Effector memory CD4-positive, alpha-beta T cell (primary cell): ENCODE measurements at regions not wholly inside any gene's neighbourhood (a gene's known extent, or its start where the extent isn't known, plus 50 kb on each side); places are given as distances from the start of the nearest gene placed in this dataset.
"Not testable (repeated sequence)": the region's sequence is repeated elsewhere in the genome, so short reads cannot be mapped to it uniquely, and the experiment has no call there.

Experiments
- DNase-seq, 3 donors: peaks; one replicate each; pipeline ENCODE4 v3.0.0-alpha.2; 2020
- H3K27ac ChIP-seq: 2 replicates; pipeline ENCODE4 v1.7.0; 2013; ENCODE audit warnings: mild to moderate bottlenecking, low read length, moderate library complexity; ENCODE audit not compliant: insufficient read depth, poor library complexity, severe bottlenecking
- H3K27me3 ChIP-seq: replicated peaks from 2 replicates; pipeline ENCODE4 v1.7.0; 2013; ENCODE audit warnings: mild to moderate bottlenecking, low read length; ENCODE audit not compliant: insufficient read depth, control insufficient read depth, poor library complexity, severe bottlenecking
- H3K36me3 ChIP-seq: 2 replicates; pipeline ENCODE4 v1.7.0; 2013; ENCODE audit warnings: mild to moderate bottlenecking, low read length, moderate library complexity; ENCODE audit not compliant: control insufficient read depth, insufficient read depth
- H3K4me1 ChIP-seq: 2 replicates; pipeline ENCODE4 v1.7.0; 2013; ENCODE audit warnings: low read length, mild to moderate bottlenecking; ENCODE audit not compliant: control insufficient read depth, insufficient read depth, poor library complexity, severe bottlenecking
- H3K4me3 ChIP-seq: 2 replicates; pipeline ENCODE4 v1.7.0; 2013; ENCODE audit warnings: low read length, low read depth, mild to moderate bottlenecking; ENCODE audit not compliant: insufficient read depth, poor library complexity, severe bottlenecking
- H3K9me3 ChIP-seq: 2 replicates; pipeline ENCODE4 v1.7.0; 2013; ENCODE audit warnings: mild to moderate bottlenecking, low read length, moderate library complexity; ENCODE audit not compliant: control insufficient read depth

GRCh38 chr10:33968983-33969382, 634.5 kb upstream of the NRP1 start:
- Histone ChIP-seq H3K36me3 (no peaks in the 10 kb centered on the region), H3K4me1 (no peaks in the 10 kb centered on the region), H3K9me3 (no peaks in the 10 kb centered on the region), H3K27me3 (no peaks in the 10 kb centered on the region), H3K4me3 (no peak overlapping the region), H3K27ac (no peak overlapping the region)
- DNase-seq, result no peak

DNA sequence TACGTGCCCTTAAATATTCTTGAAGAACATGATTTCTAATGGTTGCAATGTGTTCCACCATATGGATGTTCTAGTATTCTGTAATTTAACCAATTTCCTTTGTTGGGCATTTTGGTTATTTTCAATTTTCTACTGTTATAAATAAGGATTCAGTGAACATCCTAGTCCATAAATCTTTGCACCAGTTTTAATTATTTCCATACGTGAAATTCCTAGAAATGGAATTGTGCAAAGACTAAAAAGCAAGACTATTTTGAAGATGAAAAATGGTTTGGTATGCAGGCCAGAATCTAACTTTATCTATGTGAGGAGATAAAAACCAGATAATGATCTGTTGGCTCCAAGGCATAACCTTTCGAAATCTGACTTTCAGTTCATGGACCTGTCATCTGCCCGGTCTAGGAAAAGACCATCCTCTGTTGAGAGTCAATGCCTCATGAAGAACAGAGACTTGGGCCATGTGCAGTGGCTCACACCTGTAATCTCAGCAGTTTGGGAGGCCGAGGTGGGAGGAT, 633.2 kb upstream of the NRP1 start:
- Histone ChIP-seq H3K4me1 (no peaks in the 10 kb centered on the region), H3K27ac (no peak overlapping the region), H3K9me3 (no peaks in the 10 kb centered on the region), H3K36me3 (no peaks in the 10 kb centered on the region), H3K27me3 (no peaks in the 10 kb centered on the region), H3K4me3 (no peak overlapping the region)
- DNase-seq, result no peak

DNA sequence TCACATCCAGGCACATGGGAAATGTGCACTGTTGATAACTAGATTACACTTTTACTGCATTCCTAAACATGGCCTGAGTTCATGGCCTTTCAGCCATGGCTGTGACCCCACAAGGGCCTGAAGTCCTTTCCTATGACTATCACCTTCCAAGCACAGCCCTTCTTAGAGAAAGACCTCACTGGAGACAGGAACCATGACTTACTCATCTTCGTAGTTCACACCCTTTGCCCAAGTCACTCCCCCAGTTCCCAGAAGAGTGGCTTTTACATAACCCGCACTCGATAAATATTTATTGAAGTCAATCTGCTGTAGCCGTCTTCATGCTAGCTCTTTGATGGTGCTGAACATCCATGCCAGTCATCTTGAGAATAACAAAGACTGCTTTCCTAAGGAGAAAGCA, 632.5 kb upstream of the NRP1 start:
- no peak for DNase-seq
- no peak overlapping the region for H3K27ac ChIP-seq

DNA sequence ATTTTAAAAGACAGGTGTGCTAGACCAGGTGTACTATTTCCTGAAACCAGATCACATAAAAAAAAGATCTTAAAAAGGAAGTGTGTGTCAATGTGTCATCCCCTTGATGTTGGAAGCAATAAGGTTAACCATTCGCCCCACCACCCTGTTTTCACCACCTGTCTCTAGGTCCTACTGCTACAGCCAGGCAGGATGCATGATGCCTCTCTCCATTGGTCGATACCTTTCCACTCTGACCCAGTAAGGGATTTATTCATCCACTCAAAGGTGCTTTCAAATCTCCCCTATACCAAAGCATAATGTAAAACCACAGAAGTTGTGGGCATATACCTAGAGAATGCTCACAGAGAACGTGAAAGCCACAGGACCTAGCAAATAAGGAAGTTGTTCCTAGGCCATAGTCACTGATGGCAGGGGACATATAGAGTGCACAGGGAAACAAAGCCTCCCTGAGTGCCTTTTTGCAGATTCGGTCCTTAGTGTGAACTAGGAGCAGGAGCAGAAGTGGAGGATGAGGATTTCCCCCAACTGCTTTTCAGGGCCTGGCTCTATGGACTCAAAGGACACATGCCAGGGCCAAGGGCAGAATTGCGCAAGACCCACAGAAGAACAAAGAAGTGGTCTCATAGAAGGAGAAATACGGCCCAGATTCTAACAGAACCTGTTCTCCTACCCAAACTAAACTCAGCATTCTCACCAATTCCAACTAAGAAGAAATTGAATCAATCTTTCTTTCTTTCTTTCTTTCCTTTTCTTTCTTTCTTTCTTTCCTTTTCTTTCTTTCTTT, 631.5 kb upstream of the NRP1 start:
- no peak overlapping the region for H3K27ac ChIP-seq
- no peaks in the 10 kb centered on the region for H3K36me3 ChIP-seq
- no peak overlapping the region for H3K4me3 ChIP-seq
- no peaks in the 10 kb centered on the region for H3K27me3 ChIP-seq
- DNase-seq, result no peak
- no peaks in the 10 kb centered on the region for H3K4me1 ChIP-seq
- H3K9me3 ChIP-seq, result no peaks in the 10 kb centered on the region

More for the DNA sequence above, 632.5 kb upstream of the NRP1 start:
- Histone ChIP-seq H3K4me1 (no peaks in the 10 kb centered on the region), H3K9me3 (no peaks in the 10 kb centered on the region), H3K36me3 (no peaks in the 10 kb centered on the region), H3K27me3 (no peaks in the 10 kb centered on the region), H3K4me3 (no peak overlapping the region)

- no peak for DNase-seq
- no peaks in the 10 kb centered on the region for H3K9me3 ChIP-seq
- H3K27ac ChIP-seq, result no peak overlapping the region
- H3K4me1 ChIP-seq, result no peaks in the 10 kb centered on the region
- no peaks in the 10 kb centered on the region for H3K36me3 ChIP-seq
- H3K27me3 ChIP-seq, result no peaks in the 10 kb centered on the region
- no peak overlapping the region for H3K4me3 ChIP-seq
Measured at GRCh38 chr10:33963729-33964128, 629.3 kb upstream of the NRP1 start.

- not testable (repeated sequence) for H3K36me3 ChIP-seq, H3K27me3 ChIP-seq, H3K27ac ChIP-seq, H3K4me3 ChIP-seq, DNase-seq, H3K4me1 ChIP-seq, H3K9me3 ChIP-seq
Measured at GRCh38 chr10:33956322-33956721, 621.9 kb upstream of the NRP1 start.

DNA sequence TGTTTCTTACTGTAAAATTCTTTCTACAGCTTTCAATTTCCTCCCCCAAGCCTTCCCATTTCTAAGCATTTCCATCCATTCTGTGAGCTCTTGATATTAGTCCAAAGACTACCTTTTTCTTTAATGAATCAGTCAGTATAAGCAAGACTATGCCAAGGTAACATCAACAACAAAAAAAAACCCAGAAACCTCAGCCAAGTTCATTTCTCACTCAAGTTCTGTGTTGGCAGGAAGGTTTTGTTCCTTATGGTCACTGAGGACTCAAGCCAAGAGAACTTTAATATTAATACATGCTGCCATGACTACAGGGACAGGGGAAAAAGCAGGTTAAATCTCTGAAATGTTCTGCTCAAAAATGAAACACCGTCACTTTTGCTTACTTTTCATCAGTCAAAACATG, 621.2 kb upstream of the NRP1 start:
- Histone ChIP-seq H3K4me3 (no peak overlapping the region), H3K36me3 (no peaks in the 10 kb centered on the region), H3K27ac (no peak overlapping the region), H3K9me3 (no peaks in the 10 kb centered on the region), H3K4me1 (no peaks in the 10 kb centered on the region), H3K27me3 (no peaks in the 10 kb centered on the region)
- no peak for DNase-seq

- Histone ChIP-seq H3K9me3 (no peaks in the 10 kb centered on the region), H3K4me1 (no peaks in the 10 kb centered on the region), H3K27ac (no peak overlapping the region), H3K4me3 (no peak overlapping the region), H3K27me3 (no peaks in the 10 kb centered on the region), H3K36me3 (no peaks in the 10 kb centered on the region)
- DNase-seq, result no peak
Measured at GRCh38 chr10:33952692-33953360, 618.4 kb upstream of the NRP1 start.

- DNase-seq, result no peak
- no peaks in the 10 kb centered on the region for H3K4me1 ChIP-seq
- no peaks in the 10 kb centered on the region for H3K9me3 ChIP-seq
- H3K27me3 ChIP-seq, result no peaks in the 10 kb centered on the region
- H3K4me3 ChIP-seq, result no peak overlapping the region
- H3K36me3 ChIP-seq, result no peaks in the 10 kb centered on the region
- no peak overlapping the region for H3K27ac ChIP-seq
Measured at GRCh38 chr10:33950206-33950605, 615.7 kb upstream of the NRP1 start.

DNA sequence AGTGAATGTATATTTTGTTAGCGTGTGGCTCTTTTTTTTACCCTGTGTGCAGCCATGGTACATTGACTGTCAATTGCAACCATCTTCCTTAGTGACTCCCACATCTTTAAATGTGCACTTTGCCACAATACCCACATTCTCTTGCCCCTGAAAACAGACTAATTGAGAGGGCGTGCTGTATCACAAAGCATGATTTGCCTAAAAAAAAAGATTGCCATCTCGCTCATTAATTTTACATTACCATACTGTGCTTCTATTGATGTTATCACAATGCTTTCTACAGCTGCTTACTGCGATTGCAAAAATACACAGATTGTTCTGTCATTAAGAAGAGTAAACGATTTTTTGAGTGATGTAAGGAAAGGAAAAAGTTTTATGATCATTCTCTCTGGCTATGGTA, 613.1 kb upstream of the NRP1 start:
- H3K4me1 ChIP-seq, result no peaks in the 10 kb centered on the region
- no peak overlapping the region for H3K4me3 ChIP-seq
- H3K36me3 ChIP-seq, result no peaks in the 10 kb centered on the region
- H3K27ac ChIP-seq, result no peak overlapping the region
- DNase-seq, result no peak
- H3K27me3 ChIP-seq, result no peaks in the 10 kb centered on the region
- no peaks in the 10 kb centered on the region for H3K9me3 ChIP-seq
